GM23338 (cell line): ENCODE measurements at regions not wholly inside any gene's neighbourhood (a gene's known extent, or its start where the extent isn't known, plus 50 kb on each side); places are given as distances from the start of the nearest gene placed in this dataset.

Experiments
- ATAC-seq: fragments of 200-7000 bp; cut with Tn5 transposase; 3 replicates; pipeline ENCODE4 v1.9.1; 2020
- DNase-seq: peaks from one replicate; pipeline ENCODE4 v3.0.0-alpha.2; 2015; ENCODE audit warnings: low spot score
- H2AFZ ChIP-seq: fragments of 200-600 bp; sonication (generic); 2 replicates; pipeline ENCODE4 v1.8.0; 2016; ENCODE audit warnings: antibody characterized with exemption, mild to moderate bottlenecking, moderate library complexity
- H3F3A ChIP-seq: fragments of 200-600 bp; sonication (generic); replicated peaks from 2 replicates; pipeline ENCODE4 v1.8.0; 2017; ENCODE audit warnings: antibody characterized with exemption, mixed run types, low read depth
- H3K27ac ChIP-seq: fragments of 200-600 bp; sonication (generic); 2 replicates; pipeline ENCODE4 v1.6.1; 2016; ENCODE audit warnings: low read depth
- H3K27me3 ChIP-seq: fragments of 200-600 bp; sonication (generic); 2 replicates; pipeline ENCODE4 v1.8.0; 2016; ENCODE audit warnings: mild to moderate bottlenecking, mixed run types, moderate library complexity; ENCODE audit not compliant: insufficient read depth
- H3K36me3 ChIP-seq: fragments of 200-600 bp; sonication (generic); 2 replicates; pipeline ENCODE4 v1.8.0; 2016; ENCODE audit warnings: mild to moderate bottlenecking; ENCODE audit not compliant: insufficient read depth
- H3K4me1 ChIP-seq: fragments of 200-600 bp; sonication (generic); 2 replicates; pipeline ENCODE4 v1.8.0; 2016; ENCODE audit warnings: mild to moderate bottlenecking, moderate library complexity; ENCODE audit not compliant: insufficient read depth
- H3K4me2 ChIP-seq: fragments of 200-600 bp; sonication (generic); 2 replicates; pipeline ENCODE4 v1.7.1; 2017; ENCODE audit warnings: mixed run types
- H3K4me3 ChIP-seq: fragments of 200-600 bp; sonication (generic); 2 replicates; pipeline ENCODE4 v1.6.1; 2016; ENCODE audit warnings: mixed run types
- H3K79me2 ChIP-seq: fragments of 200-600 bp; sonication (generic); replicated peaks from 2 replicates; pipeline ENCODE4 v1.8.0; 2017; ENCODE audit warnings: mild to moderate bottlenecking; ENCODE audit not compliant: insufficient read depth
- H3K9me2 ChIP-seq: fragments of 200-600 bp; sonication (generic); 2 replicates; pipeline ENCODE4 v1.8.0; 2017; ENCODE audit not compliant: insufficient read depth
- H4K20me1 ChIP-seq: fragments of 200-600 bp; sonication (generic); replicated peaks from 2 replicates; pipeline ENCODE4 v1.8.0; 2017; ENCODE audit warnings: mild to moderate bottlenecking; ENCODE audit not compliant: insufficient read depth
- H3K27ac Mint-ChIP-seq: 2 replicates; pipeline ENCODE4 v1.8.0; 2020; ENCODE audit warnings: inconsistent platforms, mild to moderate bottlenecking, moderate library complexity, mixed read lengths
- H3K27me3 Mint-ChIP-seq: 3 replicates; pipeline ENCODE4 v1.8.0; 2022; ENCODE audit warnings: low read depth, mild to moderate bottlenecking, moderate library complexity, mixed read lengths, inconsistent platforms; ENCODE audit not compliant: insufficient read depth, poor library complexity
- H3K36me3 Mint-ChIP-seq: 3 replicates; pipeline ENCODE4 v1.8.0; 2021; ENCODE audit warnings: low read depth, mild to moderate bottlenecking, inconsistent platforms, moderate library complexity, mixed read lengths
- H3K4me1 Mint-ChIP-seq: 3 replicates; pipeline ENCODE4 v1.8.0; 2020; ENCODE audit warnings: mild to moderate bottlenecking, inconsistent platforms, mixed read lengths
- H3K4me3 Mint-ChIP-seq: 3 replicates; pipeline ENCODE4 v1.8.0; 2021; ENCODE audit warnings: moderate library complexity, mild to moderate bottlenecking, inconsistent platforms, mixed read lengths
- H3K9me3 Mint-ChIP-seq: 3 replicates; pipeline ENCODE4 v1.8.0; 2020; ENCODE audit warnings: moderate library complexity, mild to moderate bottlenecking, inconsistent platforms, mixed read lengths
- CREB1 ChIP-seq: fragments of 250-450 bp; sonication (Bioruptor Pico); IDR thresholded peaks from 2 replicates; pipeline ENCODE4 v1.5.0; 2020; ENCODE audit warnings: low read depth, mild to moderate bottlenecking, moderate library complexity
- CTCF ChIP-seq, 2 experiments: fragments of 200-600 bp in 1 of 2; sonication (generic) in 1 of 2; conservative IDR thresholded peaks; 2 replicates each; pipeline versions ENCODE4 v1.5.1 to v1.6.1; 2016 to 2017; ENCODE audit warnings: antibody characterized with exemption in 2 of 2, low read depth in 2 of 2, mild to moderate bottlenecking in 2 of 2, moderate library complexity in 1 of 2
- ETS1 ChIP-seq: IDR thresholded peaks from 2 replicates; pipeline ENCODE4 v1.6.1; 2016; ENCODE audit warnings: antibody characterized with exemption
- EZH2 ChIP-seq: fragments of 200-600 bp; sonication (generic); IDR thresholded peaks from one replicate; pipeline ENCODE4 v1.8.0; 2017; ENCODE audit warnings: antibody characterized with exemption, mild to moderate bottlenecking, low read depth; ENCODE audit not compliant: unreplicated experiment
- JUNB ChIP-seq: IDR thresholded peaks from one replicate; pipeline ENCODE4 v1.6.1; 2016; ENCODE audit warnings: antibody characterized with exemption; ENCODE audit not compliant: unreplicated experiment
- NANOG ChIP-seq: IDR thresholded peaks from 2 replicates; pipeline ENCODE4 v1.6.1; 2016; ENCODE audit warnings: antibody characterized with exemption, borderline replicate concordance
- POLR2AphosphoS5 ChIP-seq: IDR thresholded peaks from 2 replicates; pipeline ENCODE4 v1.6.1; 2016; ENCODE audit warnings: antibody characterized with exemption, low read depth
- REST ChIP-seq: IDR thresholded peaks from one replicate; pipeline ENCODE4 v1.6.1; 2018; ENCODE audit warnings: antibody characterized with exemption; ENCODE audit not compliant: unreplicated experiment
- STAT1 ChIP-seq: IDR thresholded peaks from one replicate; pipeline ENCODE4 v1.6.1; 2016; ENCODE audit warnings: antibody characterized with exemption; ENCODE audit not compliant: unreplicated experiment
- ZNF114 ChIP-seq: fragments of 250-450 bp; sonication (Bioruptor Pico); IDR thresholded peaks from 2 replicates; pipeline ENCODE4 v1.5.0; 2020; ENCODE audit warnings: mild to moderate bottlenecking, moderate library complexity
- ZNF331 ChIP-seq: fragments of 250-450 bp; sonication (Bioruptor Pico); IDR thresholded peaks from 2 replicates; pipeline ENCODE4 v1.5.0; 2020; ENCODE audit warnings: low read depth, mild to moderate bottlenecking, moderate library complexity

GRCh38 chr13:76198568-76199163 is 562.5 kb downstream of the LMO7 start:
- Histone ChIP-seq H3F3A (no peaks in the 10 kb centered on the region), H3K79me2 (no peaks in the 10 kb centered on the region), H3K4me2 (no peak overlapping the region), H3K27me3 (no peaks in the 10 kb centered on the region), H3K4me3 (no peak overlapping the region), H3K36me3 (no peaks in the 10 kb centered on the region), H3K9me2 (no peaks in the 10 kb centered on the region), H3K4me1 (no peaks in the 10 kb centered on the region), H4K20me1 (no peaks in the 10 kb centered on the region), H3K27ac (no peak overlapping the region), H2AFZ (peak overlapping the region; percentile 34; the same call in 1 of the 2 replicates)
- H3K4me3 Mint-ChIP-seq: no peak overlapping the region
- H3K9me3 Mint-ChIP-seq: no peaks in the 10 kb centered on the region; the same call in 2 of the 3 replicates
- no peaks in the 10 kb centered on the region for H3K27me3 Mint-ChIP-seq
- no peak for TF ChIP-seq ZNF331 (CRISPR knock-in tag)
- no peak for TF ChIP-seq POLR2AphosphoS5
- no peak for TF ChIP-seq ZNF114 (CRISPR knock-in tag)
- TF ChIP-seq REST: no peak
- no peak for TF ChIP-seq CTCF (conservative IDR thresholded peaks at IDR 0.05; ENCODE audit: low read depth in 2 of 2)
- no peak for TF ChIP-seq EZH2
- TF ChIP-seq STAT1: no peak
- no peak for TF ChIP-seq CREB1 (CRISPR knock-in tag)
- TF ChIP-seq ETS1: no peak
- no peak for TF ChIP-seq JUNB
- no peak for TF ChIP-seq NANOG
- H3K36me3 Mint-ChIP-seq: no peaks in the 10 kb centered on the region
- H3K4me1 Mint-ChIP-seq: no peaks in the 10 kb centered on the region
- no peak for DNase-seq
- no peak for ATAC-seq
- H3K27ac Mint-ChIP-seq: no peak overlapping the region
